ENCODE measurements at regions not wholly inside any gene's neighbourhood (a gene's known extent, or its start where the extent isn't known, plus 50 kb on each side); places are given as distances from the start of the nearest gene placed in this dataset.
"Not testable (repeated sequence)": the region's sequence is repeated elsewhere in the genome, so short reads cannot be mapped to it uniquely, and the experiment has no call there.

GRCh38 chr3:101972430-101973162, 123.3 kb downstream of the NFKBIZ start:
- no peak overlapping the region for H3K27ac Mint-ChIP-seq (ENCODE audit: unreplicated experiment)
- DNase-seq, result no peak
- H3K27me3 Mint-ChIP-seq (ENCODE audit: unreplicated experiment), result no peaks in the 10 kb centered on the region
- H3K36me3 Mint-ChIP-seq (ENCODE audit: unreplicated experiment), result no peaks in the 10 kb centered on the region
- H3K9me3 Mint-ChIP-seq (ENCODE audit: unreplicated experiment), result peaks cover 2% of the 10 kb centered on the region
- H3K4me1 Mint-ChIP-seq (ENCODE audit: low read depth, unreplicated experiment), result no peaks in the 10 kb centered on the region
- TF ChIP-seq, protein P1, sequence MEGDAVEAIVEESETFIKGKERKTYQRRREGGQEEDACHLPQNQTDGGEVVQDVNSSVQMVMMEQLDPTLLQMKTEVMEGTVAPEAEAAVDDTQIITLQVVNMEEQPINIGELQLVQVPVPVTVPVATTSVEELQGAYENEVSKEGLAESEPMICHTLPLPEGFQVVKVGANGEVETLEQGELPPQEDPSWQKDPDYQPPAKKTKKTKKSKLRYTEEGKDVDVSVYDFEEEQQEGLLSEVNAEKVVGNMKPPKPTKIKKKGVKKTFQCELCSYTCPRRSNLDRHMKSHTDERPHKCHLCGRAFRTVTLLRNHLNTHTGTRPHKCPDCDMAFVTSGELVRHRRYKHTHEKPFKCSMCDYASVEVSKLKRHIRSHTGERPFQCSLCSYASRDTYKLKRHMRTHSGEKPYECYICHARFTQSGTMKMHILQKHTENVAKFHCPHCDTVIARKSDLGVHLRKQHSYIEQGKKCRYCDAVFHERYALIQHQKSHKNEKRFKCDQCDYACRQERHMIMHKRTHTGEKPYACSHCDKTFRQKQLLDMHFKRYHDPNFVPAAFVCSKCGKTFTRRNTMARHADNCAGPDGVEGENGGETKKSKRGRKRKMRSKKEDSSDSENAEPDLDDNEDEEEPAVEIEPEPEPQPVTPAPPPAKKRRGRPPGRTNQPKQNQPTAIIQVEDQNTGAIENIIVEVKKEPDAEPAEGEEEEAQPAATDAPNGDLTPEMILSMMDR (IDR thresholded peaks at IDR 0.05; ENCODE audit: partially characterized antibody, unreplicated experiment), result no peak
- H3K4me3 Mint-ChIP-seq (ENCODE audit: unreplicated experiment), result no peak overlapping the region

GRCh38 chr3:101973163-101973505, 123.8 kb downstream of the NFKBIZ start:
- TF ChIP-seq, protein P1 (IDR thresholded peaks at IDR 0.05; ENCODE audit: partially characterized antibody, unreplicated experiment), result no peak
- Mint-ChIP-seq H3K27me3 (ENCODE audit: unreplicated experiment) (no peaks in the 10 kb centered on the region), H3K4me3 (ENCODE audit: unreplicated experiment) (no peak overlapping the region), H3K4me1 (ENCODE audit: low read depth, unreplicated experiment) (no peaks in the 10 kb centered on the region), H3K9me3 (ENCODE audit: unreplicated experiment) (peaks cover 2% of the 10 kb centered on the region), H3K27ac (ENCODE audit: unreplicated experiment) (no peak overlapping the region), H3K36me3 (ENCODE audit: unreplicated experiment) (no peaks in the 10 kb centered on the region)
- no peak for DNase-seq

GRCh38 chr3:101975415-101975814, 126.1 kb downstream of the NFKBIZ start:
- H3K9me3 Mint-ChIP-seq (ENCODE audit: unreplicated experiment); DNase-seq; H3K4me3 Mint-ChIP-seq (ENCODE audit: unreplicated experiment); H3K27me3 Mint-ChIP-seq (ENCODE audit: unreplicated experiment); H3K27ac Mint-ChIP-seq (ENCODE audit: unreplicated experiment); H3K36me3 Mint-ChIP-seq (ENCODE audit: unreplicated experiment); H3K4me1 Mint-ChIP-seq (ENCODE audit: low read depth, unreplicated experiment): not testable (repeated sequence)

- H3K9me3 Mint-ChIP-seq (ENCODE audit: unreplicated experiment), result no peaks in the 10 kb centered on the region
- H3K36me3 Mint-ChIP-seq (ENCODE audit: unreplicated experiment), result no peaks in the 10 kb centered on the region
- H3K27me3 Mint-ChIP-seq (ENCODE audit: unreplicated experiment), result no peaks in the 10 kb centered on the region
- TF ChIP-seq, protein P1 (IDR thresholded peaks at IDR 0.05; ENCODE audit: partially characterized antibody, unreplicated experiment), result no peak
- no peaks in the 10 kb centered on the region for H3K4me1 Mint-ChIP-seq (ENCODE audit: low read depth, unreplicated experiment)
- DNase-seq, result no peak
- no peak overlapping the region for H3K4me3 Mint-ChIP-seq (ENCODE audit: unreplicated experiment)
- no peak overlapping the region for H3K27ac Mint-ChIP-seq (ENCODE audit: unreplicated experiment)
Observed at GRCh38 chr3:101976473-101976872, 127.2 kb downstream of the NFKBIZ start.

DNA sequence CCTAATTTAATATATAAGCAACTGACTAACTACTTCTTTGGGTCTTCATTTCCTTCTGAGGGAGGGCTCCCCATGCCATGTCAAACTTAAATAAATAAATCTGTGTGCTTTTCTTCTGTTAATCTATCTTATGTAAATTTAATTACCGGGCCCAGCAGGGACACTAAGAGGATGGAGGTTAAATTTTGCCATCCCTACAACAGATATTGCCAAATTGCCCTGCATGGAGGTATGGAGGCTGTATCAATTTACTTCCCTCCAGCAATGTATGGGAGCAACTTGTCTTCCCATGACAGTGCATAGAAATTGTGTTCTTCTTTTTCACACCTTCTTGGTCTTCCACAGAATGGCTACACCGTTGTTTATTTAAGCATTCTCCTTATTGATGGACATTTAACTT, 129.0 kb downstream of the NFKBIZ start:
- Mint-ChIP-seq H3K4me1 (ENCODE audit: low read depth, unreplicated experiment) (no peaks in the 10 kb centered on the region), H3K9me3 (ENCODE audit: unreplicated experiment) (no peaks in the 10 kb centered on the region), H3K27ac (ENCODE audit: unreplicated experiment) (no peak overlapping the region), H3K36me3 (ENCODE audit: unreplicated experiment) (no peaks in the 10 kb centered on the region), H3K4me3 (ENCODE audit: unreplicated experiment) (no peak overlapping the region), H3K27me3 (ENCODE audit: unreplicated experiment) (no peaks in the 10 kb centered on the region)
- TF ChIP-seq, protein P1 (IDR thresholded peaks at IDR 0.05; ENCODE audit: partially characterized antibody, unreplicated experiment), result no peak
- no peak for DNase-seq
